SK-N-SH (cell line): ENCODE measurements at regions not wholly inside any gene's neighbourhood (a gene's known extent, or its start where the extent isn't known, plus 50 kb on each side); places are given as distances from the start of the nearest gene placed in this dataset.

Source experiments
- CTCF ChIP-seq: fragments of 200-600 bp; sonication (generic); IDR thresholded peaks from 2 replicates; pipeline ENCODE4 v1.6.1; 2017; ENCODE audit warnings: antibody characterized with exemption, mild to moderate bottlenecking, moderate library complexity
- EP300 ChIP-seq, 2 experiments: IDR thresholded peaks; 2 replicates each; pipeline versions ENCODE4 v1.4.0 to v1.6.1; 2012; ENCODE audit warnings: borderline replicate concordance in 1 of 2, low read depth in 1 of 2, low read length in 1 of 2
- EZH2phosphoT487 ChIP-seq: fragments of 200-600 bp; sonication (generic); IDR thresholded peaks from 2 replicates; pipeline ENCODE4 v1.6.1; 2017; ENCODE audit warnings: low read depth, mixed run types, mild to moderate bottlenecking, antibody characterized with exemption, moderate library complexity, borderline replicate concordance
- JUND ChIP-seq: IDR thresholded peaks from 2 replicates; pipeline ENCODE4 v1.4.0; 2012
- POLR2AphosphoS5 ChIP-seq: IDR thresholded peaks from 2 replicates; pipeline ENCODE4 v1.6.1; 2012; ENCODE audit warnings: low read depth, low read length
- REST ChIP-seq: IDR thresholded peaks from 2 replicates; pipeline ENCODE4 v1.6.1; 2012; ENCODE audit warnings: mild to moderate bottlenecking, low read depth, low read length, moderate library complexity
- RFX5 ChIP-seq: IDR thresholded peaks from 2 replicates; pipeline ENCODE4 v1.6.1; 2012; ENCODE audit warnings: mild to moderate bottlenecking, improper control_type of control experiment, low read length
- RXRA ChIP-seq: IDR thresholded peaks from 2 replicates; pipeline ENCODE4 v1.4.0; 2012; ENCODE audit warnings: low read depth, mild to moderate bottlenecking, borderline replicate concordance
- TAF1 ChIP-seq: IDR thresholded peaks from 2 replicates; pipeline ENCODE4 v1.6.1; 2012; ENCODE audit warnings: low read depth, mild to moderate bottlenecking, low read length, moderate library complexity, borderline replicate concordance
- YY1 ChIP-seq: IDR thresholded peaks from 2 replicates; pipeline ENCODE4 v1.4.0; 2012; ENCODE audit warnings: low read depth, mild to moderate bottlenecking
- TF ChIP-seq, protein P1 (sequence below): IDR thresholded peaks from 2 replicates; pipeline ENCODE4 v1.4.0; 2012; ENCODE audit warnings: low read depth, borderline replicate concordance

- TF ChIP-seq CTCF (no peak), REST (no peak), RFX5 (no peak), RXRA (no peak), EP300 (IDR thresholded peaks at IDR 0.05; ENCODE audit: borderline replicate concordance in 1 of 2, low read depth in 1 of 2, low read length in 1 of 2) (no peak), TAF1 (no peak), JUND (no peak), POLR2AphosphoS5 (no peak), YY1 (no peak), EZH2phosphoT487 (no peak)
- TF ChIP-seq, protein P1, sequence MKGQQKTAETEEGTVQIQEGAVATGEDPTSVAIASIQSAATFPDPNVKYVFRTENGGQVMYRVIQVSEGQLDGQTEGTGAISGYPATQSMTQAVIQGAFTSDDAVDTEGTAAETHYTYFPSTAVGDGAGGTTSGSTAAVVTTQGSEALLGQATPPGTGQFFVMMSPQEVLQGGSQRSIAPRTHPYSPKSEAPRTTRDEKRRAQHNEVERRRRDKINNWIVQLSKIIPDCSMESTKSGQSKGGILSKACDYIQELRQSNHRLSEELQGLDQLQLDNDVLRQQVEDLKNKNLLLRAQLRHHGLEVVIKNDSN: no peak
These were observed 102.1 kb downstream of the IRS2 start for GRCh38 chr13:109684084-109684823.
